ENCODE measurements at regions not wholly inside any gene's neighbourhood (a gene's known extent, or its start where the extent isn't known, plus 50 kb on each side); places are given as distances from the start of the nearest gene placed in this dataset.

- Histone ChIP-seq H3K4me1 (ENCODE audit: control insufficient read depth, insufficient read depth, low read length) (no peaks in the 10 kb centered on the region), H3K9me3 (ENCODE audit: control insufficient read depth, low read length) (no peaks in the 10 kb centered on the region), H3K9ac (ENCODE audit: low read length) (no peak overlapping the region), H3K36me3 (ENCODE audit: control insufficient read depth, insufficient read depth, low read length) (no peaks in the 10 kb centered on the region), H3K4me3 (ENCODE audit: low read length) (no peak overlapping the region), H3K27me3 (ENCODE audit: control insufficient read depth, insufficient read depth, low read length) (no peaks in the 10 kb centered on the region)
These were observed 145.3 kb downstream of the SLC38A4 start for GRCh38 chr12:46680506-46680905.

GRCh38 chr12:46679754-46680153 lies 146.0 kb downstream of the SLC38A4 start:
- H3K9ac ChIP-seq (ENCODE audit: low read length) = no peak overlapping the region

GRCh38 chr12:46678426-46678825 lies 147.4 kb downstream of the SLC38A4 start:
- no peaks in the 10 kb centered on the region for H3K27me3 ChIP-seq (ENCODE audit: control insufficient read depth, insufficient read depth, low read length)
- H3K9ac ChIP-seq (ENCODE audit: low read length) = no peak overlapping the region
- no peaks in the 10 kb centered on the region for H3K4me1 ChIP-seq (ENCODE audit: control insufficient read depth, insufficient read depth, low read length)
- H3K36me3 ChIP-seq (ENCODE audit: control insufficient read depth, insufficient read depth, low read length) = no peaks in the 10 kb centered on the region
- no peaks in the 10 kb centered on the region for H3K9me3 ChIP-seq (ENCODE audit: control insufficient read depth, low read length)
- no peak overlapping the region for H3K4me3 ChIP-seq (ENCODE audit: low read length)

More at GRCh38 chr12:46679754-46680153, 146.0 kb downstream of the SLC38A4 start:
- Histone ChIP-seq H3K4me1 (ENCODE audit: control insufficient read depth, insufficient read depth, low read length) (no peaks in the 10 kb centered on the region), H3K9me3 (ENCODE audit: control insufficient read depth, low read length) (no peaks in the 10 kb centered on the region), H3K27me3 (ENCODE audit: control insufficient read depth, insufficient read depth, low read length) (no peaks in the 10 kb centered on the region), H3K4me3 (ENCODE audit: low read length) (no peak overlapping the region), H3K36me3 (ENCODE audit: control insufficient read depth, insufficient read depth, low read length) (no peaks in the 10 kb centered on the region)

- Histone ChIP-seq H3K4me3 (ENCODE audit: low read length) (no peak overlapping the region), H3K36me3 (ENCODE audit: control insufficient read depth, insufficient read depth, low read length) (no peaks in the 10 kb centered on the region), H3K4me1 (ENCODE audit: control insufficient read depth, insufficient read depth, low read length) (no peaks in the 10 kb centered on the region)
These were observed 148.0 kb downstream of the SLC38A4 start for GRCh38 chr12:46677749-46678148.

GRCh38 chr12:46676797-46677520 lies 148.8 kb downstream of the SLC38A4 start:
- H3K4me1 ChIP-seq (ENCODE audit: control insufficient read depth, insufficient read depth, low read length) = no peaks in the 10 kb centered on the region
- no peaks in the 10 kb centered on the region for H3K9me3 ChIP-seq (ENCODE audit: control insufficient read depth, low read length)
- H3K36me3 ChIP-seq (ENCODE audit: control insufficient read depth, insufficient read depth, low read length) = no peaks in the 10 kb centered on the region
- H3K9ac ChIP-seq (ENCODE audit: low read length) = no peak overlapping the region
- no peaks in the 10 kb centered on the region for H3K27me3 ChIP-seq (ENCODE audit: control insufficient read depth, insufficient read depth, low read length)
- no peak overlapping the region for H3K4me3 ChIP-seq (ENCODE audit: low read length)

More at GRCh38 chr12:46677749-46678148, 148.0 kb downstream of the SLC38A4 start:
- Histone ChIP-seq H3K9me3 (ENCODE audit: control insufficient read depth, low read length) (no peaks in the 10 kb centered on the region), H3K27me3 (ENCODE audit: control insufficient read depth, insufficient read depth, low read length) (no peaks in the 10 kb centered on the region), H3K9ac (ENCODE audit: low read length) (no peak overlapping the region)

- Histone ChIP-seq H3K4me1 (ENCODE audit: control insufficient read depth, insufficient read depth, low read length) (no peaks in the 10 kb centered on the region), H3K9ac (ENCODE audit: low read length) (no peak overlapping the region), H3K9me3 (ENCODE audit: control insufficient read depth, low read length) (no peaks in the 10 kb centered on the region), H3K27me3 (ENCODE audit: control insufficient read depth, insufficient read depth, low read length) (no peaks in the 10 kb centered on the region), H3K36me3 (ENCODE audit: control insufficient read depth, insufficient read depth, low read length) (no peaks in the 10 kb centered on the region), H3K4me3 (ENCODE audit: low read length) (no peak overlapping the region)
These were observed 149.4 kb downstream of the SLC38A4 start for GRCh38 chr12:46676396-46676795.

- no peak overlapping the region for H3K9ac ChIP-seq (ENCODE audit: low read length)
- H3K4me1 ChIP-seq (ENCODE audit: control insufficient read depth, insufficient read depth, low read length) = no peaks in the 10 kb centered on the region
- H3K27me3 ChIP-seq (ENCODE audit: control insufficient read depth, insufficient read depth, low read length) = no peaks in the 10 kb centered on the region
- H3K4me3 ChIP-seq (ENCODE audit: low read length) = no peak overlapping the region
- H3K36me3 ChIP-seq (ENCODE audit: control insufficient read depth, insufficient read depth, low read length) = no peaks in the 10 kb centered on the region
- H3K9me3 ChIP-seq (ENCODE audit: control insufficient read depth, low read length) = no peaks in the 10 kb centered on the region
These were observed 150.1 kb downstream of the SLC38A4 start for GRCh38 chr12:46675736-46676135.

GRCh38 chr12:46674800-46675199 lies 151.0 kb downstream of the SLC38A4 start:
- no peak overlapping the region for H3K9ac ChIP-seq (ENCODE audit: low read length)
- no peaks in the 10 kb centered on the region for H3K27me3 ChIP-seq (ENCODE audit: control insufficient read depth, insufficient read depth, low read length)
- no peaks in the 10 kb centered on the region for H3K4me1 ChIP-seq (ENCODE audit: control insufficient read depth, insufficient read depth, low read length)
- H3K36me3 ChIP-seq (ENCODE audit: control insufficient read depth, insufficient read depth, low read length) = no peaks in the 10 kb centered on the region
- H3K9me3 ChIP-seq (ENCODE audit: control insufficient read depth, low read length) = no peaks in the 10 kb centered on the region
- H3K4me3 ChIP-seq (ENCODE audit: low read length) = no peak overlapping the region

- no peak overlapping the region for H3K4me3 ChIP-seq (ENCODE audit: low read length)
- no peak overlapping the region for H3K9ac ChIP-seq (ENCODE audit: low read length)
- no peaks in the 10 kb centered on the region for H3K4me1 ChIP-seq (ENCODE audit: control insufficient read depth, insufficient read depth, low read length)
- no peaks in the 10 kb centered on the region for H3K9me3 ChIP-seq (ENCODE audit: control insufficient read depth, low read length)
- H3K27me3 ChIP-seq (ENCODE audit: control insufficient read depth, insufficient read depth, low read length) = no peaks in the 10 kb centered on the region
- no peaks in the 10 kb centered on the region for H3K36me3 ChIP-seq (ENCODE audit: control insufficient read depth, insufficient read depth, low read length)
These were observed 151.7 kb downstream of the SLC38A4 start for GRCh38 chr12:46674129-46674528.

GRCh38 chr12:46671102-46671501 lies 154.7 kb downstream of the SLC38A4 start:
- no peak overlapping the region for H3K9ac ChIP-seq (ENCODE audit: low read length)
- H3K4me3 ChIP-seq (ENCODE audit: low read length) = no peak overlapping the region
- no peaks in the 10 kb centered on the region for H3K27me3 ChIP-seq (ENCODE audit: control insufficient read depth, insufficient read depth, low read length)
- H3K4me1 ChIP-seq (ENCODE audit: control insufficient read depth, insufficient read depth, low read length) = no peaks in the 10 kb centered on the region
- H3K36me3 ChIP-seq (ENCODE audit: control insufficient read depth, insufficient read depth, low read length) = no peaks in the 10 kb centered on the region
- no peaks in the 10 kb centered on the region for H3K9me3 ChIP-seq (ENCODE audit: control insufficient read depth, low read length)

GRCh38 chr12:46670636-46671035 lies 155.2 kb downstream of the SLC38A4 start:
- Histone ChIP-seq H3K4me1 (ENCODE audit: control insufficient read depth, insufficient read depth, low read length) (no peaks in the 10 kb centered on the region), H3K36me3 (ENCODE audit: control insufficient read depth, insufficient read depth, low read length) (no peaks in the 10 kb centered on the region), H3K9me3 (ENCODE audit: control insufficient read depth, low read length) (no peaks in the 10 kb centered on the region), H3K27me3 (ENCODE audit: control insufficient read depth, insufficient read depth, low read length) (no peaks in the 10 kb centered on the region), H3K9ac (ENCODE audit: low read length) (no peak overlapping the region), H3K4me3 (ENCODE audit: low read length) (no peak overlapping the region)

GRCh38 chr12:46669720-46670119 lies 156.1 kb downstream of the SLC38A4 start:
- no peaks in the 10 kb centered on the region for H3K9me3 ChIP-seq (ENCODE audit: control insufficient read depth, low read length)
- no peak overlapping the region for H3K9ac ChIP-seq (ENCODE audit: low read length)
- no peaks in the 10 kb centered on the region for H3K27me3 ChIP-seq (ENCODE audit: control insufficient read depth, insufficient read depth, low read length)
- no peaks in the 10 kb centered on the region for H3K36me3 ChIP-seq (ENCODE audit: control insufficient read depth, insufficient read depth, low read length)
- H3K4me1 ChIP-seq (ENCODE audit: control insufficient read depth, insufficient read depth, low read length) = no peaks in the 10 kb centered on the region
- H3K4me3 ChIP-seq (ENCODE audit: low read length) = no peak overlapping the region

GRCh38 chr12:46667551-46667950 lies 158.2 kb downstream of the SLC38A4 start:
- Histone ChIP-seq H3K4me3 (ENCODE audit: low read length) (no peak overlapping the region), H3K36me3 (ENCODE audit: control insufficient read depth, insufficient read depth, low read length) (no peaks in the 10 kb centered on the region)

More at GRCh38 chr12:46667551-46667950, 158.2 kb downstream of the SLC38A4 start:
- no peaks in the 10 kb centered on the region for H3K4me1 ChIP-seq (ENCODE audit: control insufficient read depth, insufficient read depth, low read length)
- no peaks in the 10 kb centered on the region for H3K9me3 ChIP-seq (ENCODE audit: control insufficient read depth, low read length)
- H3K27me3 ChIP-seq (ENCODE audit: control insufficient read depth, insufficient read depth, low read length) = no peaks in the 10 kb centered on the region
- no peak overlapping the region for H3K9ac ChIP-seq (ENCODE audit: low read length)
